ENCODE measurements at regions not wholly inside any gene's neighbourhood (a gene's known extent, or its start where the extent isn't known, plus 50 kb on each side); places are given as distances from the start of the nearest gene placed in this dataset.
"Not testable (repeated sequence)": the region's sequence is repeated elsewhere in the genome, so short reads cannot be mapped to it uniquely, and the experiment has no call there.

DNA sequence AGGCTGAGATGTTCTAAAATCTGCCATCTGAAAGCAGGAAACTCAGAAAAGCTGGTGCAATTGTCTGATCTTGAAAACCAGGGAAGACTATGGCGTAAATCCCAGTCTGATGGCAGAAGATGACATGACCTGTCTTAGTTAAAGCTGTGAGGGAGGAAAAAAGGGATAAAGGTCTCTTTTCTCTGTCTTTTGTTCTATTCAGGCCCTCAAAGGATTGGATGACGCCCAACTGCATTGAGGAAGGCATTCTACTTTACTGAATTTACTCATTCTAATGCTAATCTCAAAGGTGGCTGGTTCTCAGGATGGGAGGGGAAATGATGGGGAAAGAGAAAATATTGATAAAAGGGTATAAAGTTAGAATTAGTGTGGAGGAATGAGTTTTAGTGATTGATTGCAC, 312.8 kb upstream of the CTNND2 start:
- no peak for DNase-seq

DNA sequence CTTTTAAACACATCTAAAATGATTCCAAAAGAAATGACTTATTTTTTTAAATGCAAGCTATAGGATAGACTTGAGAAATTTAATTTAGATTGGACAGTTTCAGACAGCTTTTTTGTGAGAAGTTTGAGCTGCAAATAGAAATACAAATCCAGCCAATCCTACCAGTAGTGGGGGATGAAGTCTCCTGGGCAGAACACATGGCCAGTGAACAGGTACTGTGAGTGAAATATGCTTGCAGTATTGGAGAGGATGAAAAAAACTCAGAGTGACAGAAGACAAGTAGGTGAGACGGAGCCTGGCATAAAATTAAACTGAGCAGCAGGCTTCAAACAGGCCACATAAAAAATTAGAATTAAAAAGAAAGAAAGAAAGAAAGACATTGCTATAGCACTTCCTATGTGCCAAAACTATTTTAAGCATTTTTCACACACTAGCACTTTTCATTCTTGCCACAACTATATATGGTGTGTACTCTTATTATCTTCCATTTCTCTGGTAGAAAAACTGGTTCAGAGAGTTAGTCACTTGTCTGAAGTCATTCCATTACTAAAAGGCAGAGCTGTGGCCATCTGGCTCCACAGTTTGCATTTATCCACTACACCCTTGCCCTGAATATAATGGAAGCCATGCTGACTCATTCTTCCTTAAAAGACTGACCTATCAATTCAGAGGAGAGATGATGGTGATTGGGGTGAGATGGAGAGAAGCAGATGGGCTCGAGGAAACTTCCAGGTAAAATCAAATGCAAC, 310.2 kb upstream of the CTNND2 start:
- no peak for DNase-seq

DNA sequence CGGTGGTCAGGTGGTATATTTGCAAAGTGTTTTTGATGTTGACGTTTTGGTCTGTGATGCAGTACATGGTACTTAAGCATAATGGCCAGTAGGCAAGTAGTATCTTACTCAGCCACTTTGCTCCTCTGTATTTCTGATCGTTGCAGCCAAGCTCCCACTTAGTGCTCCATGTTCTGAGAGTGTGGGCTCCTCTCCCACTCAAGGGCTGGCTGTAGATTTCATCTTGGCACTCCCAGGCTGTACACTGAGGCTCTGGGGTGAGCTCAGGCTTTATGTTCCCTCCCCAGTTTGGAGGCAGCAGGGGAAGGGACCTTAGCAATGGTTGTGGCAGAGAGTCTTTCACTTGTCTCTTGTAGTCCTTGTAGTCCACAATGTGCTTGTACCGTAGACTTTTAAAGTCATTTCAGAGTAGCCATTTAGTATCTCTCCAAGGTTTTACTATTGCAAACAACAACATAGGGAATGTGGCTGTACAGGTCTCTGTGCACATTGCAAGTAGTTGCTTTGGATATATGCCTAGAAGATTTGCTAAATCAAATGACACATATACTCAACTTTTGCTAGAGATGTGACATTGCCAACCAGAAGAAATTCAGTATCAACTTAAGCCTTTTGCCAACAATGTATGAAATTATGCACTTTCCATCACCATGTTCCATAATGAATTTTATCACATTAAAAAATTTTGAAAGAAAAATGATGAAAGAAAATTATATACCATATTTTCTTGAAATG, 304.3 kb upstream of the CTNND2 start:
- no peak for DNase-seq

DNA sequence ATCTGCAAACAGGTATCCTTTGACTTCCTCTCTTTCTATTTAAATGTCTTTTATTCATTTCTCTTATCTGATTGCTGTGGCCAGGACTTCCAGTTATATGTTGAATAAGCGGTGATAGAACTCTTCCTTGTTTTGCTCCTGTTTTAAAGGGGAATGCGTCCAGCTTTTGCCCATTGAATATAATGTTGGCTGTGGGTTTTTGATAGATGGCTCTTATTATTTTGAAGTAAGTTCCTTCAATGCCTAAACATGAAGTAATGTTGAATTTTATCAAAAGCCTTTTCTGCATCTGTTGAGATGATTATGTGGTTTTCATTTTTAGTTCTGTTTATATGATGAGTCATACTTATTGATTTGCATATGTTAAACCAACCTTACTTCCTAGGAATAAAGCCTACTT, 300.5 kb upstream of the CTNND2 start:
- no peak for DNase-seq

DNA sequence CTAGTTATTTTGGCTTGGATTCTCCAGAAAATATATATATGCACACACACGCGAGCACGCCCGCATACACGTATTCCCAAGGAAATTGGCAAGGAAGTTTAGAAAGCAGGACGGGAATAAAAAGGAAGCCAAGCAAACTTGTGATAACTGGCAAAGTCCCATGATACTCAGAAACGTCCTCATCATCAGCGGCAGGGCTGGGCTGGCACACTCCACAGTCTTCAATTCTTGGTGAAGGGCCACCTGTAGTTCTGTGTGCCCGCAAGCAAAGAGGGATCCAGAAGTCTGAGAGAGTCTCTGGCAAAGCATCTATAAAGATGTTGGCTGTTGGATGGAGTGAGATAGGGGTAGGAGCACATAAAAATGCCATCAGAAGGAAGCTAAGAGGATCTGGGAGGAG, 289.3 kb upstream of the CTNND2 start:
- DNase-seq = no peak

DNA sequence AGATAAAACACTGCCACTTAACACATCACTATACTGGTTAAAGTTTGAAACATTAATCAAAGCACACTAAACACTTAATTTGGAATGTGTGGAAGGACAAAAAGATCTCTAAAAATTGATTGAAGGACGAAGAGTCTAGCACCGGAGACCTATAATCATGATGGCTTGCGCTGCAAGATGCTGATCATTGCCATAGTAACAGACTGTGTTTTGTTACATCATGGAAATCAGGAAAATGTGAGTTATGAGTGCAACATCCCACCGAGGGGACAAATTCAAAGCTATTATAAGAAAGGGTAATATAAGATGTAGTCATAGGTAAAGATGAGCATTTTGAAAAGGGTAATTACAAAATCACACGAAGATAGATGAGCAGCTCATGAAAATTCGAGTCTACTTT, 278.8 kb upstream of the CTNND2 start:
- DNase-seq = no peak

DNA sequence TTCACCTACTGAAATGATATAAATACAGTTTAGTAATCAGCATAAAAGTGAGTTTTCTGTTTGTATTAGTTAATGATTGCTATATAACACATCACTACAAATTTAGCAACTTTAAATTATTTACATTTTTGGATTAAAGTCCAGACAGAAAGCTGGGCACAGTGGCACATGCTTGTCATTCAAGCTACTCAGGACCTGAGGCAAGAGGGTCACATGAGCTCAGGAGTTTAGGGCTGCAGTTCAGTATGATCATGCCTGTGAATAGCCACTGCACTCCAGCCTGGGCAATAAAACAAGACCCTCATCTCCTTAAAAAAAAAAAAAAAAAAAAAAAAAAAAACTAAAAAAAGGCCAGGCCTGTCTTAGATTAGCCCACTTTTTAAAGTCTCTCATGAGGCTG, 273.6 kb upstream of the CTNND2 start:
- no peak for DNase-seq

DNA sequence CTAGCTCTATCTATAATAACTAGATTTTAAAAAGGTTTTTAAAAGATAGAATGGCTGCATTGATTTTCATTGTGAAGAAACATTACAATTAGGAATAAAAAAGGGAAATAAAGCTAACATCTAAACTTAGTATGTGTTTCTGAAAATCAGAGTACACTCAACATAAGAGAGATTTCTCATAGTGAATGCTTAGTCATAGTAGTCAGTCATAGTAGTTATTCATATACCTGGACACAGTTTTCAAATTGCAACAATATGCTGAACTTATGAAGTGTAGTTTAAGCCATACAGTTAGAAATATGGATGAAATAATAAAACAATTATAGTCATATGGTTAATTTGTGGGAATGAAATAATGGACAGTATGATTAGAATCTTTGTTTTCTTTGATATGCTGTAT, 273.0 kb upstream of the CTNND2 start:
- no peak for DNase-seq

DNA sequence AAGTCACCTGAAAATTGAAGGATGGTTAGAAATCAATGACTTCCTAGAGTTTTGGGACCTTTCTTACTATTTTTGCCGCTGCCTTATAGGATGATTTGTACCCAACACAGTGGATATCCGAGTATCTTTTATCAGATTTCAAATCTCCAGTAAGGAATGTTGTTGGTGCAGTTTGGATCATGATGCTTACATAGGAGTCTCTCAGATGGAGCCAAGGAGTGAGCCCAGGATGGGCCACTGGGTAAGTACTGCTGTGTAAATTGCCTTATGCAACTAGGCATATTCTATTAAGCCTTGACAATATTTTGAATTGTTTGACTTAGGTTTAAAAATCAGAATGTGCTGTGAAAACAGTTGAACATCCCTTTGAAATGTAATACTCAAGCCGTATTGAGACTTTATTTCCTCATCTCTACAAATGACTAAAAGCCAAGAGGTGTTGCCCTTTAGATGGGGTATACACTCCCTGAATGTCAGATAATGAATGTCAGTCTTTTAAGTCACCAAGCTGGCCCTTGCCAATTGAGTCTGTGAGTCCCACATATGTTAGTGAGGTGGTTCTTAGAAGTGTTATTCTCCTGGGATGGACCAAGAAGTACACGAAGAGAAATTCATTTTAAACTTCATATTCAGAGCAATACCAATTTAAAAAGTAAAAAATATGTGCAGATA, 271.8 kb upstream of the CTNND2 start:
- no peak for DNase-seq

DNA sequence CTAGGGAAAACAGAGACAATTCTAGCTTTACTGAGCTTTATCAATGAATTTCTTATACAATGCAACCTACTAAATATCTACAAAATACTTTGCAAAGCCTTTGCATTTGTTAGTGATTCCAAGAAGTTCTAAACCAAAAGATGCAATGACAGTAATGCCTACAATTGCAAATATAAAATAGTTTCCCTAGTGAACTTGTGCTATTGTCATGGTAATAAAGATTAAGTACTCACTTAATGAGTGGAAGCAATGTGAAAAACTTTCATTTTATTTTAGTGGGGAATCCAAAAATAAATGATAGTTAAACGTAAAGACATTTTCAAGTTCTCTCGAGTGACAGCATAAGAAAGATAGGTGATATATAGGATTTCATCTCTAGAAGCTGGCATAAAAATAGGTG, 270.5 kb upstream of the CTNND2 start:
- no peak for DNase-seq

DNA sequence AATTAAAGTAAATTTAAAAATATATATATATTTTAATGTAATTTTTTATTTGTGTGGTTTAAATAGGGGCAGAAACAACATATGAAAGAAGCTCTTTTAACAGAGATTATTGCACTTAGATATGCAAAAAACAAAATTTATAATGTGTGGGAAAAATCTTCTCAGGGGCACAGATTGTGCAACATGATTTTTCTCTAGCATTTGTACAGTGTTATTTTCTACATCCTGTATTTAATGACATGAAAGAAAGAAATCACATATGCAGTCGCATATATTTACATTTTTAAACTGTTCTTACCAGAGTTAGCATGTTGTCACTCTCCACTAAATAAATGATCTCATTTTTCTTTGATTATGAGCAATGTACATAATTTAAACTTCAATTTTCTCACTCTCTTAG, 265.3 kb upstream of the CTNND2 start:
- no peak for DNase-seq

DNA sequence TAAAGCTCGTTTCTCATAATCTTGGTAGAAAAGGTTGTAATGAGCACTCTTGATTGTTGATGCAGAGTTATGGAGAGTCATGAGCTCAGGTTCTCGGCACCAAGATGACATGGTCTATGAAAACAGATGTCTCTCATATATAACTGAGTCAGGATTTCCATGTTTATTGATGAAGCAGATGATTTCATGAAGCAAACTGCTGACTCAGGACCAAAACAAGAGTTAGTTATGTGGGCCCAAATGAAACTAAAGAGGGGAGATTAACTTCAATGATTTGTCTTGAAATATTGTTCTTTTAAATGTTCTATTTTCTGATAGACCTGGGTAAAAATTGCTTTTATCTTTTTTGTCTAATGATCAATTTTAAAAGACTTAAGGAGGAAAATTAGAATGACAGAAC, 258.6 kb upstream of the CTNND2 start:
- no peak for DNase-seq

DNA sequence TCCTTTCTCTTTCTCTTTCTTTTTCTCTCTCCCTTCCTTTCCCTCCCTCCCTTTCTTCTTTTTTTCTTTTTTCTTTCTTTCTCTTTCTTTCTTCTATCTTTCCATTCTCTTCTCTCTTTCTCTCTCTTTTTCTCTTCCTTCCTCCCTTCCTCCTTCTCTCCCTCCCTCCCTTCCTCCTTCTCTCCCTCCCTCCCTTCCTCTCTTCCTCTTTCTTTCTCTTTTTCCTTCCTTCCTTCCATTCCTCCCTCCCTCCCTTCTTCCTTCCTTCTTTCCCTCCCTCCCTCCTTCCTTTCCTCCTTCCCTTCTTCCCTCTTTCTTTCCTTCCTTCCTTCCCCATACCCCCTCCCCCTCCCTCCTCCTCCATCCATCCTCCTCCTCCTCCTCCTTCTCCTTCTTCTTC, 243.3 kb upstream of the CTNND2 start:
- no peak for DNase-seq

DNA sequence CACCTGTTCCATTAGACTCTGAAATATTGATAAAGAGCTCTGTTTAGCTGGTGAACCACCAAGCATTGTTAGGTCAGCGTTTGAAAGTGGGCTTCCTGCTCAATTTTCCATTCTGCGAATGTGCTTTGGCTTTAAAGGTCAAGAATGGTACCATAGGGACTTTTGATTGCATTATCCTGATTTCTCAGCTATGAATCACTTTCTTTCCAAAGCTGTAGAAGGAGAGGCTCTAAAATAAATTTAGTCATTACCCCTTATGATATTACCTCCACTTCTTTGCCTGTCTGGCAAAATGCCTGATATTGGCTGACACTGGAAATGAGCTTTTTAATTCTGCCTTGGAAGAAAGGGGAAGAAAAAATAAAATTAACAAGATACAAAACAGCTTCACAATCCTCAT, 237.2 kb upstream of the CTNND2 start:
- no peak for DNase-seq

DNA sequence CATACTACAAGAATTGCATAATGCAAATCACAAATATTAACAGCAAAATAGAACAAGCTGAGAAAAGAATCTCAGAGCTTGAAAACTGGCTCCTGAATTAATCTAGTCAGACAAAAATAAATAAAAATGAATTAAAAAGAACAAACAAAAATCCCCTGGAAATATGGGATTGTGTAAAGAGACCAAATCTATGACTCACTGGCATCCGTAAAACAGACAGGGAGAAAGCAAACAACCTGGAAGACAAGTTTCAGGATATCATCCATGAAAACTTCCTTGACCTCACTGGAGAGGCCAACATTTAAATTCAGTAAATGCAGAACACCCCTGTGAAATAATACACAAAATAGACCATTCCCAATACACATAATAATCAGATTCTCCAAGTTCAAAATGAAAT, 229.3 kb upstream of the CTNND2 start:
- DNase-seq = no peak

DNA sequence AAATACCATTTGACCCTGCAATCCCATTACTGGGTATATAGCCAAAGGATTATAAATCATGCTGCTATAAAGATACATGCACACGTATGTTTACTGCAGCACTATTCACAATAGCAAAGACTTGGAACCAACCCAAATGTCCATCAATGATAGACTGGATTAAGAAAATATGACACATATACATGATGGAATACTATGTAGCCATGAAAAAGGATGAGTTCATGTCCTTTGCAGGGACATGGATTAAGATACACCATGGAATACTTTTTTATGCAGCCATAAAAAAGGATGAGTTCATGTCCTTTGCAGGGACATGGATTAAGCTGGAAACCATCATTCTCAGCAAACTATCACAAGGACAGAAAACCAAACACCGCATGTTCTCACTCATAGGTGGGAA, 226.8 kb upstream of the CTNND2 start:
- not testable (repeated sequence) for DNase-seq

DNA sequence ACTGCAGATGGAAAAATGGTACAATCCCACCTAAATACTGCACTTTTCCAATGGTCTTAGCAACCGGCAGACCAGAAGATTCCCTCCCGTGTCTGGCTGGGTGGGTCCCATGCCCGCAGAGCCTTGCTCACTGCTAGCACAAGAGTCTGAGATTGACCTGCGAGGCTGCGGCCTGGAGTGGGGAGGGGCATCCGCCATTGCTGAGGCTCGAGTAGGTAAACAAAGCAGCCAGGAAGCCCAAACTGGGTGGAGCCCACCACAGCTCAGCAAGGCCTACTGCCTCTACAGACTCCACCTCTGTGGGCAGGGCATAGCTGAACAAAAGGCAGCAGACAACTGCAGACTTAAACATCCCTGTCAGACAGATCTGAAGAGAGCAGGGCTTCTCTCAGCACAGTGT, 221.6 kb upstream of the CTNND2 start:
- DNase-seq = no peak

DNA sequence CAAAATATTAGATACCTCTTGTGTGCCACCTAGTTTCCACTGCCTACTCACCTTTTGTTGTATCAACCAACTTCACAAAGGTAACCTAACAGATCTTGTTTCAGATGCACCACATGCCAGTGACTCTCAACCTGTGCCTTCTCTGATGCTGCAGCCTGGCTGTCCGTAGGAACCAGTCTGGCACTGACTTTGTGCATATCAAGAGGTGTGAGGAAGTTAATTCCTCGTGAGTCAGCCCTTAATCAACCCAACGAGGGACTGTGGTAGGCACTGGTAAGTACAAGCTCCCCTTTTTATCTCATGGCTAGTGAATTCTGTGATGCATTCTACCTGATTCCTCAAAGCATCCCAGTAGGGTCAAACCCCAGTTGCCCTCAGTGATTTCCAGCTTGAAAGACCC, 215.4 kb upstream of the CTNND2 start:
- DNase-seq = no peak

DNA sequence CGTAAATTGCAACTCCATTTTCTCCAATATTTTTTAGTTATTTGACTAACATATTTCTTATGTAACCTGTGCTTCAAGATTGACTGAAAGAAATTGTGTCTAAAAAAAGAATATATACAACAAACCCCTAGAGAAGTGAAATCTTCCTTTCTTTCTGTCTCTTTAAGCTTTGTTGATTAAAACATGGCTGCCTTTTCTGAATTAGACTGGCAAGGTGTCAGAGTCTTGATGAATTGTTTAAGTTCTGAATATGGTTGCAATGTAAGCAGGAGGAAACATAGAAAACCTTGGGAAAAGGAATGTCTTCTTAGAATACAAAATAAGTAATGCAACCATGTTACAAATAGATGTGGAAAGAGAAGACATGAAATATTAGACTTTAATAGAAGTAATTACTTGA, 209.8 kb upstream of the CTNND2 start:
- no peak for DNase-seq

DNA sequence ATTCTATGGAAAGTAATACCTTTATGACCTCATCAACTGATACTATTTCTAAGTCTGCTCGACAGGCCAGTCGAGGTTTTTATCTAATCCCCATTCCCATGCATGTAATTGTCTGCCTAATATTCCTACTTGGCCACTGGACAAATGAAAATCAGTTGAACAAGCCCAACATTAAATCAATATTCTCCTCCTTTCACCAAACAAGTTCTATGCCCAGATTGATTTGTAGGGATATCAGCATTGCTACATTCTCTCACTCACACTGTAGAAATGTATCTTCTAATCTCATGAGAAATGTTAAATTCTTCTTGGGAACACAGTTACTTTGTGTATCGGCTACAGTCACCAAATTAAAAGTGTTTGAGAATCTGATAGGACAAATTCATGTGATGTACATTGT, 208.8 kb upstream of the CTNND2 start:
- DNase-seq = no peak

DNA sequence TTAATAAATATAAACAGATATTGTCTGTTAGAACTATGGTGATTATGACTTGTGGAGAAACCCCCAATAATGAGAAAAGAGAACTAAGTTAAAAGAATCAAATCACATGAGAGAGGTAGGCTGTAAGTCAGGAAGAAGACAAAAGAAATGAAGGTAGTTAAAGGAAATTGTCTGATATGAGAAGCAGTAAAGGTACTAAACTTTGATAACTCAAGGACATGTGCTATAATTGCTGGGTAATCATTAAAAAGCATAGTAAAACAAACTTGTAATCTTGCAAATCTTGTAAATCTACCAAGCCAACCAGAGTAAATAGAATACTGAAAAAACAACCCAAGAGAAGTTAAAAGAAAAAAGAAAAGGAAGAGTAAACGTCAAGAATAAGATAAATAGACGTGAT, 207.0 kb upstream of the CTNND2 start:
- DNase-seq = no peak

DNA sequence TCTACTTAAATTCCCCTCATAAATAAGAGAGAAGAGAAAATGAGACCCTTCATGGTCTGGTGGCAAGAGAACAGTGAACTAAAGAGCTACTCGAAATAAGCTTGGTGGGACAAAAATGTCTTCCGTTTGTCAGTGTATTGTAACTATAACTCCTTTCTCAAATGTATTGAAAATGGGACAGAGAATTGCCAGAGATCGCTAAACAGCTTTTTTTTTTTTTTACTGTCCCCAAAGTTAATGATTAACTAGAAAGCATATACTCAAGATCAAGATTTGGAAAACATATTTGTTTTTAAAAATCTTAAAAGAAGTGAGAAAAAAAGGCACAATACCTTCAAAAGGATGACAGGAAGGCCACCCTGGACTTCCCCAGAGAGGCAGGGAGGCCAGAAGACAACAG, 206.4 kb upstream of the CTNND2 start:
- DNase-seq = no peak

DNA sequence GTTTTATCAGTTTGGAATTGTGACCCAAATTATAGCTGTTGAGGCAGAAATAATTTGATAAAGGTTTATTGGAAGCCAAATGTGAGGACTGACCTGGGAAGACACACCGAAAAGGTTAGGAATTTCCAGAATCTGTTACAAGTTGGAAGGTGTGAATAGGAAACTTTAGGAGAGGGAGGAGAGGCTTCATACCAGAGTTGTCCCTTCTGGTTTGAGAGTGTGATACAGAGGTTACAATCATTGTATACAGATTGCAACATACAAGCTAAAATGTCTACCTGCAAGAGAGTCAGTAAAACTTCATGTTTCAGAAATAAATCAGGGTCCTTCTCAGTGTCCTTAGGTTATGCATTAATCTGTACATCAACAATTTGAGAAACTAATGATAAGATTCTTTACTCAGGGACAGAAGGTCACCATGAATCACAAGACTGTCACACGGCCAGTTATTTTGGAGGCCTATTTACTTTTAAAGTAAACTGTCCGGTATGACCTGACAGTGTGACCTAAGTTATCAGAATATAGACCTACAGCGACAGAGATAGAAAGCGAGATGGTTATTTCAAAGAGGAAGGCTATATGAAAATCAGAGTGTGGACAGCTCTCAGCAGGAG, 204.9 kb upstream of the CTNND2 start:
- no peak for DNase-seq

DNA sequence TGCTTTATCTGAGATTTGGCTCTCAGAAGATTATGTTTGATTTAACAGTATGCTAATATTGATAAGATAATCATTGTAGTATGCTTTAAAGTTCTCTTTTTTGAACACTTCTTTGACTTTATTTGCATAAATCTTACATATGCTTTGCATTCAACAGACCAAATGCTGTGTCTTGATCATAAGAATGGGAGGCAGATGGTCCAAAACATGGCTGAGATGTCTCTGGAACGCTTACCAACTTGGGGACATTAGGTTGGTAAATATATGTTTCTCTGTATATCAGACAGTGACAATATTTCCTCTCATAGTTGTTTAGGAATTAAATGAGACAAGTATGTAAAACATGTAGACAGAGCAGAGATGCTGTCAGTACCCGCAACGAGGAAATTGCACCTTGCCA, 197.9 kb upstream of the CTNND2 start:
- DNase-seq = no peak
